NCI-H146 (cell line): ENCODE measurements at regions not wholly inside any gene's neighbourhood (a gene's known extent, or its start where the extent isn't known, plus 50 kb on each side); places are given as distances from the start of the nearest gene placed in this dataset.

Source experiments
- DNase-seq: peaks from one replicate; lab custom pipeline; 2025; lab: John Stamatoyannopoulos, UW

- no peak for DNase-seq
Observed at GRCh38 chr2:20523073-20523798, 76.4 kb downstream of the RHOB start.

GRCh38 chr2:20523799-20524187 lies 76.9 kb downstream of the RHOB start:
- DNase-seq, result no peak

GRCh38 chr2:20524412-20525040 lies 77.7 kb downstream of the RHOB start:
- peak; percentile 11 for DNase-seq

GRCh38 chr2:20525041-20526035 lies 78.5 kb downstream of the RHOB start:
- no peak for DNase-seq

GRCh38 chr2:20526160-20526559 lies 79.3 kb downstream of the RHOB start:
- no peak for DNase-seq

GRCh38 chr2:20526708-20527107 lies 79.8 kb downstream of the RHOB start:
- DNase-seq, result peak; percentile 65

GRCh38 chr2:20528713-20529112 lies 81.8 kb downstream of the RHOB start:
- DNase-seq, result no peak

GRCh38 chr2:20530520-20530919 lies 83.6 kb downstream of the RHOB start:
- DNase-seq, result no peak

- no peak for DNase-seq
Observed at GRCh38 chr2:20531633-20532262, 84.9 kb downstream of the RHOB start.

GRCh38 chr2:20532634-20533437 lies 86.0 kb downstream of the RHOB start:
- DNase-seq, result no peak

- peak; percentile 36 for DNase-seq
Observed at GRCh38 chr2:20533993-20534622, 87.2 kb downstream of the RHOB start.

- DNase-seq, result no peak
Observed at GRCh38 chr2:20534913-20535801, 88.3 kb downstream of the RHOB start.

GRCh38 chr2:20536619-20537422 lies 89.9 kb downstream of the RHOB start:
- no peak for DNase-seq

GRCh38 chr2:20537423-20538307 lies 90.8 kb downstream of the RHOB start:
- DNase-seq, result no peak

- no peak for DNase-seq
Observed at GRCh38 chr2:20538308-20539132, 91.6 kb downstream of the RHOB start.

- DNase-seq, result no peak
Observed at GRCh38 chr2:20539133-20539719, 92.4 kb downstream of the RHOB start.
